ENCODE measurements at regions not wholly inside any gene's neighbourhood (a gene's known extent, or its start where the extent isn't known, plus 50 kb on each side); places are given as distances from the start of the nearest gene placed in this dataset.
"Not testable (repeated sequence)": the region's sequence is repeated elsewhere in the genome, so short reads cannot be mapped to it uniquely, and the experiment has no call there.

DNA sequence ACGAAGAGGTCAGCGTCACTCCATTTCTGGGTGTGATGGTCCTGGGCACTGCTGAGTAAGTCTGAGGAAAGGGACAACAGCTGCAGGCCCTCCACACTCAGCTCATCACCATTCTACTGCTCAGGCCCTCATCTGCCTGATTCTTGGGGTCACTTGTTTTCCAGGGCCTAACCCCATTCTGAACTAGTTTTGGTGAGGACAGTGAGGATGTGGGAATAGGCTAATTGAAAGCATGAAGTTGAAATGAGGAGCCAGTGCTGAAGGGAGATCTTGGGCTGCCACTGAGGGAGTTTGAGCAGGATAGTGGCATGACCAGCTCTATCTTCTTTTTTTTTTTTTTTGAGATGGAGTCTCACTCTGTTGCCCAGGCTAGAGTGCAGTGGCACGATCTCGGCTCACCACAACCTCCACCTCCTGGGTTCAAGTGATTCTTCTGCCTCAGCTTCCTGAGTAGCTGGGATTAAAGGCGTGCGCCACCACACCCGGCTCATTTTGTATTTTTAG, 155.7 kb downstream of the VEGFA start:
- TF ChIP-seq, protein P1, sequence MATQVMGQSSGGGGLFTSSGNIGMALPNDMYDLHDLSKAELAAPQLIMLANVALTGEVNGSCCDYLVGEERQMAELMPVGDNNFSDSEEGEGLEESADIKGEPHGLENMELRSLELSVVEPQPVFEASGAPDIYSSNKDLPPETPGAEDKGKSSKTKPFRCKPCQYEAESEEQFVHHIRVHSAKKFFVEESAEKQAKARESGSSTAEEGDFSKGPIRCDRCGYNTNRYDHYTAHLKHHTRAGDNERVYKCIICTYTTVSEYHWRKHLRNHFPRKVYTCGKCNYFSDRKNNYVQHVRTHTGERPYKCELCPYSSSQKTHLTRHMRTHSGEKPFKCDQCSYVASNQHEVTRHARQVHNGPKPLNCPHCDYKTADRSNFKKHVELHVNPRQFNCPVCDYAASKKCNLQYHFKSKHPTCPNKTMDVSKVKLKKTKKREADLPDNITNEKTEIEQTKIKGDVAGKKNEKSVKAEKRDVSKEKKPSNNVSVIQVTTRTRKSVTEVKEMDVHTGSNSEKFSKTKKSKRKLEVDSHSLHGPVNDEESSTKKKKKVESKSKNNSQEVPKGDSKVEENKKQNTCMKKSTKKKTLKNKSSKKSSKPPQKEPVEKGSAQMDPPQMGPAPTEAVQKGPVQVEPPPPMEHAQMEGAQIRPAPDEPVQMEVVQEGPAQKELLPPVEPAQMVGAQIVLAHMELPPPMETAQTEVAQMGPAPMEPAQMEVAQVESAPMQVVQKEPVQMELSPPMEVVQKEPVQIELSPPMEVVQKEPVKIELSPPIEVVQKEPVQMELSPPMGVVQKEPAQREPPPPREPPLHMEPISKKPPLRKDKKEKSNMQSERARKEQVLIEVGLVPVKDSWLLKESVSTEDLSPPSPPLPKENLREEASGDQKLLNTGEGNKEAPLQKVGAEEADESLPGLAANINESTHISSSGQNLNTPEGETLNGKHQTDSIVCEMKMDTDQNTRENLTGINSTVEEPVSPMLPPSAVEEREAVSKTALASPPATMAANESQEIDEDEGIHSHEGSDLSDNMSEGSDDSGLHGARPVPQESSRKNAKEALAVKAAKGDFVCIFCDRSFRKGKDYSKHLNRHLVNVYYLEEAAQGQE (IDR thresholded peaks at IDR 0.05; ENCODE audit: borderline replicate concordance in 1 of 2, low read depth in 1 of 2, low read length in 2 of 2): not testable (repeated sequence)
- not testable (repeated sequence) for TF ChIP-seq ZNF12 (CRISPR knock-in tag; IDR thresholded peaks at IDR 0.05); POLR2A (IDR thresholded peaks at IDR 0.05; ENCODE audit: insufficient read depth in 1 of 2, low read depth in 2 of 2, low read length in 2 of 2); MTF2 (CRISPR knock-in tag; IDR thresholded peaks at IDR 0.05; ENCODE audit: borderline replicate concordance); RNF2 (conservative IDR thresholded peaks at IDR 0.05; ENCODE audit: low read depth); ZNF670 (CRISPR knock-in tag; IDR thresholded peaks at IDR 0.05; ENCODE audit: borderline replicate concordance); RAD21 (CRISPR knock-in tag; IDR thresholded peaks at IDR 0.05); FOSL2 (CRISPR knock-in tag; IDR thresholded peaks at IDR 0.05); ZNF550 (CRISPR knock-in tag; IDR thresholded peaks at IDR 0.05; ENCODE audit: borderline replicate concordance); ZNF230 (CRISPR knock-in tag; IDR thresholded peaks at IDR 0.05); MYC (CRISPR knock-in tag; IDR thresholded peaks at IDR 0.05; ENCODE audit: borderline replicate concordance)
- TF ChIP-seq, protein P2, sequence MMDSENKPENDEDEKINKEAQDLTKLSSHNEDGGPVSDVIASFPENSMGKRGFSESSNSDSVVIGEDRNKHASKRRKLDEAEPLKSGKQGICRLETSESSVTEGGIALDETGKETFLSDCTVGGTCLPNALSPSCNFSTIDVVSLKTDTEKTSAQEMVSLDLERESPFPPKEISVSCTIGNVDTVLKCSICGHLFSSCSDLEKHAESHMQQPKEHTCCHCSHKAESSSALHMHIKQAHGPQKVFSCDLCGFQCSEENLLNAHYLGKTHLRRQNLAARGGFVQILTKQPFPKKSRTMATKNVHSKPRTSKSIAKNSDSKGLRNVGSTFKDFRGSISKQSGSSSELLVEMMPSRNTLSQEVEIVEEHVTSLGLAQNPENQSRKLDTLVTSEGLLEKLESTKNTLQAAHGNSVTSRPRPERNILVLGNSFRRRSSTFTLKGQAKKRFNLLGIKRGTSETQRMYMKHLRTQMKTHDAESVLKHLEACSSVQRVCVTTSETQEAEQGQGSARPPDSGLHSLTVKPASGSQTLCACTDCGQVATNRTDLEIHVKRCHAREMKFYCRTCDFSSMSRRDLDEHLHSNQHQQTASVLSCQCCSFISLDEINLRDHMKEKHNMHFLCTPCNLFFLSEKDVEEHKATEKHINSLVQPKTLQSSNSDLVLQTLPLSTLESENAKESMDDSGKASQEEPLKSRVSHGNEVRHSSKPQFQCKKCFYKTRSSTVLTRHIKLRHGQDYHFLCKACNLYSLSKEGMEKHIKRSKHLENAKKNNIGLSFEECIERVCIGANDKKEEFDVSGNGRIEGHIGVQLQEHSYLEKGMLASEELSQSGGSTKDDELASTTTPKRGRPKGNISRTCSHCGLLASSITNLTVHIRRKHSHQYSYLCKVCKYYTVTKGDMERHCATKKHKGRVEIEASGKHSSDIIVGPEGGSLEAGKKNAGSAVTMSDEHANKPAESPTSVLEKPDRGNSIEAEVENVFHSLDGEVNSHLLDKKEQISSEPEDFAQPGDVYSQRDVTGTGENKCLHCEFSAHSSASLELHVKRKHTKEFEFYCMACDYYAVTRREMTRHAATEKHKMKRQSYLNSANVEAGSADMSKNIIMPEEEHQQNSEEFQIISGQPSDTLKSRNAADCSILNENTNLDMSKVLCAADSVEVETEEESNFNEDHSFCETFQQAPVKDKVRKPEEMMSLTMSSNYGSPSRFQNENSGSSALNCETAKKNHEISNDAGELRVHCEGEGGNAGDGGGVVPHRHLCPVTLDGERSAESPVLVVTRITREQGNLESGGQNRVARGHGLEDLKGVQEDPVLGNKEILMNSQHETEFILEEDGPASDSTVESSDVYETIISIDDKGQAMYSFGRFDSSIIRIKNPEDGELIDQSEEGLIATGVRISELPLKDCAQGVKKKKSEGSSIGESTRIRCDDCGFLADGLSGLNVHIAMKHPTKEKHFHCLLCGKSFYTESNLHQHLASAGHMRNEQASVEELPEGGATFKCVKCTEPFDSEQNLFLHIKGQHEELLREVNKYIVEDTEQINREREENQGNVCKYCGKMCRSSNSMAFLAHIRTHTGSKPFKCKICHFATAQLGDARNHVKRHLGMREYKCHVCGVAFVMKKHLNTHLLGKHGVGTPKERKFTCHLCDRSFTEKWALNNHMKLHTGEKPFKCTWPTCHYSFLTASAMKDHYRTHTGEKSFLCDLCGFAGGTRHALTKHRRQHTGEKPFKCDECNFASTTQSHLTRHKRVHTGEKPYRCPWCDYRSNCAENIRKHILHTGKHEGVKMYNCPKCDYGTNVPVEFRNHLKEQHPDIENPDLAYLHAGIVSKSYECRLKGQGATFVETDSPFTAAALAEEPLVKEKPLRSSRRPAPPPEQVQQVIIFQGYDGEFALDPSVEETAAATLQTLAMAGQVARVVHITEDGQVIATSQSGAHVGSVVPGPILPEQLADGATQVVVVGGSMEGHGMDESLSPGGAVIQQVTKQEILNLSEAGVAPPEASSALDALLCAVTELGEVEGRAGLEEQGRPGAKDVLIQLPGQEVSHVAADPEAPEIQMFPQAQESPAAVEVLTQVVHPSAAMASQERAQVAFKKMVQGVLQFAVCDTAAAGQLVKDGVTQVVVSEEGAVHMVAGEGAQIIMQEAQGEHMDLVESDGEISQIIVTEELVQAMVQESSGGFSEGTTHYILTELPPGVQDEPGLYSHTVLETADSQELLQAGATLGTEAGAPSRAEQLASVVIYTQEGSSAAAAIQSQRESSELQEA (CRISPR knock-in tag; IDR thresholded peaks at IDR 0.05; ENCODE audit: not compliant biosample characterization): not testable (repeated sequence)
- TF ChIP-seq, protein P3, sequence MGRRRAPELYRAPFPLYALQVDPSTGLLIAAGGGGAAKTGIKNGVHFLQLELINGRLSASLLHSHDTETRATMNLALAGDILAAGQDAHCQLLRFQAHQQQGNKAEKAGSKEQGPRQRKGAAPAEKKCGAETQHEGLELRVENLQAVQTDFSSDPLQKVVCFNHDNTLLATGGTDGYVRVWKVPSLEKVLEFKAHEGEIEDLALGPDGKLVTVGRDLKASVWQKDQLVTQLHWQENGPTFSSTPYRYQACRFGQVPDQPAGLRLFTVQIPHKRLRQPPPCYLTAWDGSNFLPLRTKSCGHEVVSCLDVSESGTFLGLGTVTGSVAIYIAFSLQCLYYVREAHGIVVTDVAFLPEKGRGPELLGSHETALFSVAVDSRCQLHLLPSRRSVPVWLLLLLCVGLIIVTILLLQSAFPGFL (CRISPR knock-in tag; IDR thresholded peaks at IDR 0.05): not testable (repeated sequence)
- TF ChIP-seq, protein P4, sequence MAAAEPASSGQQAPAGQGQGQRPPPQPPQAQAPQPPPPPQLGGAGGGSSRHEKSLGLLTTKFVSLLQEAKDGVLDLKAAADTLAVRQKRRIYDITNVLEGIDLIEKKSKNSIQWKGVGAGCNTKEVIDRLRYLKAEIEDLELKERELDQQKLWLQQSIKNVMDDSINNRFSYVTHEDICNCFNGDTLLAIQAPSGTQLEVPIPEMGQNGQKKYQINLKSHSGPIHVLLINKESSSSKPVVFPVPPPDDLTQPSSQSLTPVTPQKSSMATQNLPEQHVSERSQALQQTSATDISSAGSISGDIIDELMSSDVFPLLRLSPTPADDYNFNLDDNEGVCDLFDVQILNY (CRISPR knock-in tag; conservative IDR thresholded peaks at IDR 0.05): not testable (repeated sequence)
